H9 (cell line): ENCODE measurements at regions not wholly inside any gene's neighbourhood (a gene's known extent, or its start where the extent isn't known, plus 50 kb on each side); places are given as distances from the start of the nearest gene placed in this dataset.

ENCODE experiments used
- DNase-seq: peaks from one replicate; pipeline ENCODE4 v3.0.0-alpha.2; 2017
- H2AFZ ChIP-seq: one replicate; pipeline ENCODE4 v1.6.1; 2013; ENCODE audit warnings: mild to moderate bottlenecking, low read length, control low read depth, moderate library complexity
- H2AK5ac ChIP-seq: 2 replicates; pipeline ENCODE4 v1.6.1; 2013; ENCODE audit warnings: low read length, control low read depth, mixed read lengths; ENCODE audit not compliant: insufficient read length
- H2BK120ac ChIP-seq: one replicate; pipeline ENCODE4 v1.6.1; 2013; ENCODE audit warnings: low read depth, mild to moderate bottlenecking, low read length, control low read depth, inconsistent platforms; ENCODE audit not compliant: poor library complexity, severe bottlenecking
- H2BK12ac ChIP-seq: 2 replicates; pipeline ENCODE4 v1.6.1; 2013; ENCODE audit warnings: low read length, control low read depth, mixed read lengths, low read depth; ENCODE audit not compliant: insufficient read length
- H2BK15ac ChIP-seq: 2 replicates; pipeline ENCODE4 v1.6.1; 2013; ENCODE audit warnings: low read depth, low read length, control low read depth
- H2BK20ac ChIP-seq: one replicate; pipeline ENCODE4 v1.6.1; 2013; ENCODE audit warnings: low read depth, mild to moderate bottlenecking, low read length, control low read depth, inconsistent platforms; ENCODE audit not compliant: poor library complexity, severe bottlenecking
- H2BK5ac ChIP-seq: 2 replicates; pipeline ENCODE4 v1.6.1; 2013; ENCODE audit warnings: low read length, control low read depth, mixed read lengths; ENCODE audit not compliant: insufficient read length
- H3K14ac ChIP-seq: 2 replicates; pipeline ENCODE4 v1.6.1; 2013; ENCODE audit warnings: low read length, control low read depth; ENCODE audit not compliant: insufficient read depth
- H3K18ac ChIP-seq: 2 replicates; pipeline ENCODE4 v1.6.1; 2013; ENCODE audit warnings: low read depth, mild to moderate bottlenecking, mixed read lengths, low read length, control low read depth; ENCODE audit not compliant: insufficient read length
- H3K23ac ChIP-seq: 2 replicates; pipeline ENCODE4 v1.6.1; 2013; ENCODE audit warnings: low read length, control low read depth, mixed read lengths, low read depth; ENCODE audit not compliant: insufficient read length
- H3K23me2 ChIP-seq: 2 replicates; pipeline ENCODE4 v1.6.1; 2013; ENCODE audit warnings: low read depth, mild to moderate bottlenecking, mixed read lengths, low read length, control low read depth; ENCODE audit not compliant: insufficient read length, poor library complexity, severe bottlenecking
- H3K27ac ChIP-seq: 2 replicates; pipeline ENCODE4 v1.5.1; 2013; ENCODE audit warnings: low read length, control low read depth, mixed read lengths, low read depth; ENCODE audit not compliant: insufficient read length
- H3K27me3 ChIP-seq: 2 replicates; pipeline ENCODE4 v1.6.1; 2013; ENCODE audit warnings: low read length, control low read depth, inconsistent platforms; ENCODE audit not compliant: insufficient read depth
- H3K4ac ChIP-seq: 2 replicates; pipeline ENCODE4 v1.6.1; 2013; ENCODE audit warnings: low read depth, mild to moderate bottlenecking, control low read depth, inconsistent platforms, low read length, moderate library complexity
- H3K4me1 ChIP-seq: 2 replicates; pipeline ENCODE4 v1.6.1; 2013; ENCODE audit warnings: low read length, control low read depth, inconsistent platforms; ENCODE audit not compliant: insufficient read depth
- H3K4me2 ChIP-seq: 2 replicates; pipeline ENCODE4 v1.6.1; 2013; ENCODE audit warnings: low read length, control low read depth, mixed read lengths; ENCODE audit not compliant: insufficient read length, insufficient read depth
- H3K56ac ChIP-seq: 2 replicates; pipeline ENCODE4 v1.6.1; 2013; ENCODE audit warnings: low read depth, mild to moderate bottlenecking, mixed read lengths, low read length, control low read depth; ENCODE audit not compliant: insufficient read length
- H3K79me1 ChIP-seq: 2 replicates; pipeline ENCODE4 v1.6.1; 2013; ENCODE audit warnings: low read depth, mild to moderate bottlenecking, moderate library complexity, low read length, control low read depth, inconsistent platforms; ENCODE audit not compliant: insufficient read depth, poor library complexity, severe bottlenecking
- H3K79me2 ChIP-seq: 2 replicates; pipeline ENCODE4 v1.6.1; 2013; ENCODE audit warnings: low read length, control low read depth, inconsistent platforms; ENCODE audit not compliant: insufficient read depth
- H3K9ac ChIP-seq: 2 replicates; pipeline ENCODE4 v1.6.1; 2013; ENCODE audit warnings: low read length, control low read depth, mixed read lengths; ENCODE audit not compliant: insufficient read length; ENCODE audit errors: extremely low read depth
- H3K9me3 ChIP-seq: one replicate; pipeline ENCODE4 v1.6.1; 2013; ENCODE audit warnings: low read depth, low read length, inconsistent platforms; ENCODE audit not compliant: control insufficient read depth
- H3T11ph ChIP-seq: one replicate; pipeline ENCODE4 v1.6.1; 2013; ENCODE audit warnings: mild to moderate bottlenecking, low read length, control low read depth, inconsistent platforms
- H4K20me1 ChIP-seq: one replicate; pipeline ENCODE4 v1.6.1; 2013; ENCODE audit not compliant: control insufficient read depth, insufficient read length, insufficient read depth
- H4K5ac ChIP-seq: 2 replicates; pipeline ENCODE4 v1.6.1; 2013; ENCODE audit warnings: low read depth, mild to moderate bottlenecking, mixed read lengths, low read length, control low read depth; ENCODE audit not compliant: insufficient read length
- H4K8ac ChIP-seq: replicated peaks from 2 replicates; pipeline ENCODE4 v1.6.1; 2013; ENCODE audit warnings: low read length, control low read depth, mixed read lengths, low read depth; ENCODE audit not compliant: insufficient read length
- H4K91ac ChIP-seq: 2 replicates; pipeline ENCODE4 v1.6.1; 2013; ENCODE audit warnings: low read depth, mild to moderate bottlenecking, moderate library complexity, mixed read lengths, low read length, control low read depth; ENCODE audit not compliant: insufficient read length
- H3K27ac Mint-ChIP-seq, 3 experiments: 2 replicates in 2 of 3; 3 replicates in 1 of 3; pipeline ENCODE4 v1.8.0; 2020 to 2021; ENCODE audit warnings: mixed read lengths in 3 of 3, mild to moderate bottlenecking in 1 of 3, moderate library complexity in 1 of 3
- H3K27me3 Mint-ChIP-seq: 2 replicates; pipeline ENCODE4 v1.8.0; 2021; ENCODE audit warnings: low read depth, mild to moderate bottlenecking, moderate library complexity, mixed read lengths
- H3K36me3 Mint-ChIP-seq, 3 experiments: 2 replicates in 2 of 3; 3 replicates in 1 of 3; pipeline ENCODE4 v1.8.0; 2020 to 2021; ENCODE audit warnings: low read depth in 3 of 3, mixed read lengths in 3 of 3; ENCODE audit not compliant: insufficient read depth in 1 of 3
- H3K4me1 Mint-ChIP-seq, 2 experiments: 2 replicates each; pipeline ENCODE4 v1.8.0; 2020; ENCODE audit warnings: mixed read lengths in 2 of 2
- H3K4me3 Mint-ChIP-seq, 2 experiments: 2 replicates in 1 of 2; 3 replicates in 1 of 2; pipeline ENCODE4 v1.8.0; 2020 to 2021; ENCODE audit warnings: mild to moderate bottlenecking in 2 of 2, mixed read lengths in 2 of 2, moderate library complexity in 1 of 2
- H3K9me3 Mint-ChIP-seq, 2 experiments: 2 replicates in 1 of 2; 3 replicates in 1 of 2; pipeline ENCODE4 v1.8.0; 2020; ENCODE audit warnings: mild to moderate bottlenecking in 2 of 2, mixed read lengths in 2 of 2, moderate library complexity in 1 of 2
- CTCF ChIP-seq: fragments of 200-600 bp; sonication (generic); conservative IDR thresholded peaks from 3 replicates; pipeline ENCODE4 v1.8.0; 2021; ENCODE audit warnings: antibody characterized with exemption, mild to moderate bottlenecking
- WGBS: extraction: QIAGEN DNeasy Blood & Tissue Kit; methylation state at CpG from one replicate; pipeline ENCODE4 v1.1.7; 2013; ENCODE audit warnings: missing lambda C conversion rate, low lambda C conversion rate, mixed read lengths; ENCODE audit not compliant: insufficient read length; ENCODE audit errors: extremely low coverage; 5-methylcytosine and 5-hydroxymethylcytosine counted together

DNA sequence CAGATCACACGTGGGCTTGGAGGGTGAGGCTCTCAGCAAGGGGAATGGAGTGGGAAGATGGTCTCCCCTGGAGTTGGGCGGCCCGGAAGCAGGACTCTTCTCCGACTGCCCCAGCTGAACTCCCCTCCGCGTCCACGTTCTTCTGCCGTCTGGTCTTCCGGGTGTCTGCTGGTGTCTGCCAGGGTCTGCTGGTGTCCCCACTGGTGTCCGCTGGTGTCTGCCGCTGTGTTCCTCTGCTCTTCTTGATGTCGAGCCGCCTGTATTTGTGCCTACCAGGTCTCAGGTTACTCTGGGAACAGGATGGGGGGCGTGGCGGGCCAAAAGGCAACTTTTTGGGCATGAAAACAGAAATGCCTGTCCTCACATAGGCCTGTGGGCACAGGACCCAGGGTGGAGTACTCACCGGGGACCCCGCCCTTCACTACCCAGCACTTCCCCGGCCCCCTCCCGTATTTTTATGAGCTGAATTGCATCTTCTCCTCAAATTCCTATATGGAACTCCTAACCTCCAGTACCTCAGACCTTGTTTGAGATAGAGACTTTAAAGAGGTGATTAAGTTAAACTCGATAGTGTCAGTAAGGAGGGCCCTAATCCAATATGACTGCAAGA, 675.4 kb downstream of the SEMA5A start:
- Histone ChIP-seq H3K9me3 (no peaks in the 10 kb centered on the region), H3K4me2 (no peak overlapping the region), H2BK15ac (no peak overlapping the region), H3K79me1 (no peaks in the 10 kb centered on the region), H3T11ph (no peak overlapping the region), H3K23me2 (no peaks in the 10 kb centered on the region), H2AFZ (no peak overlapping the region), H3K9ac (no peak overlapping the region), H3K18ac (no peak overlapping the region), H3K27me3 (no peaks in the 10 kb centered on the region), H4K8ac (no peak overlapping the region), H2AK5ac (no peak overlapping the region), H3K79me2 (no peaks in the 10 kb centered on the region), H3K27ac (no peak overlapping the region), H3K4ac (no peak overlapping the region), H2BK120ac (no peak overlapping the region), H3K56ac (no peak overlapping the region), H2BK20ac (no peak overlapping the region), H3K23ac (no peak overlapping the region), H3K4me1 (no peaks in the 10 kb centered on the region; the same call in 1 of the 2 replicates), H2BK12ac (no peak overlapping the region), H4K5ac (no peak overlapping the region), H2BK5ac (no peak overlapping the region), H3K14ac (no peak overlapping the region), H4K20me1 (no peaks in the 10 kb centered on the region), H4K91ac (no peak overlapping the region)
- no peak for TF ChIP-seq CTCF
- no peak for DNase-seq
- Mint-ChIP-seq H3K4me3 (no peak overlapping the region), H3K4me1 (peaks cover 19 to 20% of the 10 kb centered on the region in 2 experiments), H3K9me3 (no peaks in the 10 kb centered on the region; a peak in 1 of 5 replicates), H3K36me3 (no peaks in the 10 kb centered on the region; a peak in 1 of 7 replicates), H3K27ac (peak overlapping the region in 1 of 3 experiments; percentile 1; a peak in 1 of 7 replicates), H3K27me3 (peaks cover 3% of the 10 kb centered on the region)
- no CpG with 5 or more reads among the region's 20 CpGs for WGBS
